Ishikawa (cell line): ENCODE measurements at regions not wholly inside any gene's neighbourhood (a gene's known extent, or its start where the extent isn't known, plus 50 kb on each side); places are given as distances from the start of the nearest gene placed in this dataset.

Source experiments
- CEBPB ChIP-seq: IDR thresholded peaks from 2 replicates; pipeline ENCODE4 v1.6.1; 2012
- CREB1 ChIP-seq: IDR thresholded peaks from 2 replicates; pipeline ENCODE4 v1.6.1; 2012; ENCODE audit warnings: low read depth
- EGR1 ChIP-seq: IDR thresholded peaks from 2 replicates; pipeline ENCODE4 v1.6.1; 2012
- EP300 ChIP-seq: IDR thresholded peaks from 2 replicates; pipeline ENCODE4 v1.6.1; 2012; ENCODE audit warnings: borderline replicate concordance
- FOXM1 ChIP-seq: IDR thresholded peaks from 2 replicates; pipeline ENCODE4 v1.6.1; 2012; ENCODE audit warnings: low read depth, borderline replicate concordance
- MAX ChIP-seq: IDR thresholded peaks from 2 replicates; pipeline ENCODE4 v1.6.1; 2012
- NFIC ChIP-seq: IDR thresholded peaks from 2 replicates; pipeline ENCODE4 v1.6.1; 2012
- RAD21 ChIP-seq: IDR thresholded peaks from 2 replicates; pipeline ENCODE4 v1.6.1; 2012; ENCODE audit warnings: low read depth
- REST ChIP-seq: IDR thresholded peaks from 2 replicates; pipeline ENCODE4 v1.6.1; 2012; ENCODE audit warnings: low read depth, mild to moderate bottlenecking
- TAF1 ChIP-seq: IDR thresholded peaks from 2 replicates; pipeline ENCODE4 v1.6.1; 2012; ENCODE audit warnings: low read depth, mild to moderate bottlenecking
- TCF12 ChIP-seq: IDR thresholded peaks from 2 replicates; pipeline ENCODE4 v1.6.1; 2012; ENCODE audit warnings: low read depth
- TEAD4 ChIP-seq: IDR thresholded peaks from 2 replicates; pipeline ENCODE4 v1.6.1; 2012
- USF1 ChIP-seq: IDR thresholded peaks from 2 replicates; pipeline ENCODE4 v1.6.1; 2012
- YY1 ChIP-seq: IDR thresholded peaks from 2 replicates; pipeline ENCODE4 v1.6.1; 2012; ENCODE audit warnings: low read depth
- ZBTB7A ChIP-seq: IDR thresholded peaks from 2 replicates; pipeline ENCODE4 v1.6.1; 2012; ENCODE audit warnings: low read depth

GRCh38 chr21:14058566-14058965 lies 152.2 kb downstream of the LIPI start:
- no peak for TF ChIP-seq NFIC
- no peak for TF ChIP-seq TAF1
- TF ChIP-seq ZBTB7A: no peak
- no peak for TF ChIP-seq EP300

- TF ChIP-seq ZBTB7A (no peak), RAD21 (no peak)
These were observed 153.4 kb downstream of the LIPI start for GRCh38 chr21:14057313-14057712.

GRCh38 chr21:14056771-14057191 lies 154.0 kb downstream of the LIPI start:
- TF ChIP-seq RAD21: no peak
- no peak for TF ChIP-seq ZBTB7A
- no peak for TF ChIP-seq EGR1
- TF ChIP-seq EP300: no peak
- no peak for TF ChIP-seq MAX
- TF ChIP-seq YY1: no peak
- no peak for TF ChIP-seq CEBPB
- TF ChIP-seq TEAD4: no peak
- TF ChIP-seq NFIC: no peak
- no peak for TF ChIP-seq TAF1
- TF ChIP-seq USF1: no peak
- TF ChIP-seq TCF12: no peak
- no peak for TF ChIP-seq FOXM1

GRCh38 chr21:14054682-14055081 lies 156.1 kb downstream of the LIPI start:
- TF ChIP-seq FOXM1: no peak
- TF ChIP-seq REST: no peak
- no peak for TF ChIP-seq NFIC
- TF ChIP-seq USF1: no peak
- TF ChIP-seq MAX: no peak
- TF ChIP-seq TCF12: no peak

GRCh38 chr21:14050121-14050520 lies 160.6 kb downstream of the LIPI start:
- no peak for TF ChIP-seq RAD21
- no peak for TF ChIP-seq YY1
- TF ChIP-seq USF1: no peak
- TF ChIP-seq EGR1: no peak

GRCh38 chr21:14046401-14046800 lies 164.4 kb downstream of the LIPI start:
- TF ChIP-seq CEBPB (no peak), RAD21 (no peak), TAF1 (no peak), TEAD4 (no peak), EGR1 (no peak), REST (no peak), CREB1 (no peak), EP300 (no peak), FOXM1 (no peak), ZBTB7A (no peak), TCF12 (no peak), NFIC (no peak), MAX (no peak)

GRCh38 chr21:14040386-14040785 lies 170.4 kb downstream of the LIPI start:
- TF ChIP-seq USF1 (no peak), ZBTB7A (no peak), CREB1 (no peak), YY1 (no peak), EGR1 (no peak), TAF1 (no peak), NFIC (no peak)
